Right forelimb (tissue), 1 donor: ENCODE measurements at regions not wholly inside any gene's neighbourhood (a gene's known extent, or its start where the extent isn't known, plus 50 kb on each side); places are given as distances from the start of the nearest gene placed in this dataset.
"Not testable (repeated sequence)": the region's sequence is repeated elsewhere in the genome, so short reads cannot be mapped to it uniquely, and the experiment has no call there.

Source experiments
- DNase-seq: peaks from one replicate; pipeline ENCODE4 v3.0.0-alpha.2; 2018

DNA sequence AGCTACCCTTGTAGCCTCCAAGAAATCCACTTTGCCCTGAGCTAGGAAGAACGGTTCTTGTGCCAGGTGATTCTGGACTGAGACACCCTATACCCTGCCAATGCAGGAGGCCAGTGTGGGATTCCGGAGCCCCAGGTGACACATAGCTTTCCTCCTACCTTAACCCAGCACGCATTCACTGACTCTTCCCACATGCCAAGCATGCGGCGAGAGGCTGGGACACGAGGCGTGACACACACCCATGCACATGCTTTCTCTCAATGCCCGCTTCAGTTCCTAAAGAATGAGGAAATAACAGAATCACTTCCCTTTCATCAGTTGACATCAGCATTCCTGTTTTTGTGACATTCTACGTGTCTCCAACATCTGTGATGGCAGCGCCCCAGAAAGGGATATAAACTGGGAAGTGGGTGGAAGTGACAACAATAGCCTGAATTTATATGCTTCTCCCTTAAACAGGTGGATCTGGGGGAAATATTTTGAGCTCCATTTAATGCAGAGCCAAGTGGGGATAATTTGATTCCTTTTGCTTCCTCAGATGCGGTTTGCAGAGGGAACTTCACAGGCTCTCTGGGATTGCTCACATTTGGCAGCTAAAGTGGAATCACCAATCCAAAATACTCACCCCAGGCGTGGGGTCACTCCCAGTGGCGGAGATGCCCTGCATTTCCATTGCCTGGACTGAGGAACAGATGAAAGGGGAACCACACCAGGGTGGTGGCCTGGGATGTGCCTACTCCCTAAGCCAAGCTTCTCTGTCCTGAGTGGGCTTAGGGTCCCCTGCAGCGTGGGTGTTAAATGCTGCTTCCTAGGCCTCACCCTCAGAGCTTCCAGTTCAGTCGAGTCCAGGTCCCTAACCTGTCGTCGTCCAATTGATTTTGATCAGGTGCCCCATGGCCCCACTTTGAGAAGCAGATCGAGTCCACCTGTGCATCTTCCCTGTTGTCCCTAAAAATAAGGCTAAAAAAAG is 445.1 kb downstream of the SIPA1L2 start:
- no peak for DNase-seq

DNA sequence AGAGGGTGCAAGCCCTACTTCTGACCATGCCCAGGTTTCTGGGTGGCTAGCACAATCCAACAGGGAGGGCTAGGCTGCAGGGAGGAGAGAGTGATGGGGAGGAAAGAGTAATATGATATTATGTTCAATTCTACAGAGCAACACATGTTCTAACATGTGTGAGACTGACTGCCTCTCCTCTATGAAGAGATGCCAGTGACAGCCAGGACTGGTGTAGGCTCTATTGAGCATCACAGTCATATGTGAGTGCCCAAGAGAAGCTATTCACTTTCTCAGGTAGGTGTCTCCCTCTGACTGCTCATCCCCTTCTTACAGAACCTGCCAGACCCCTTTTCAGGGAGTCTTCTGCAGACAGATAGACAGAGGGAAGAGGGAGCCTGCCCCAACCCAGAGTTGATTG is 446.1 kb downstream of the SIPA1L2 start:
- DNase-seq, result no peak

DNA sequence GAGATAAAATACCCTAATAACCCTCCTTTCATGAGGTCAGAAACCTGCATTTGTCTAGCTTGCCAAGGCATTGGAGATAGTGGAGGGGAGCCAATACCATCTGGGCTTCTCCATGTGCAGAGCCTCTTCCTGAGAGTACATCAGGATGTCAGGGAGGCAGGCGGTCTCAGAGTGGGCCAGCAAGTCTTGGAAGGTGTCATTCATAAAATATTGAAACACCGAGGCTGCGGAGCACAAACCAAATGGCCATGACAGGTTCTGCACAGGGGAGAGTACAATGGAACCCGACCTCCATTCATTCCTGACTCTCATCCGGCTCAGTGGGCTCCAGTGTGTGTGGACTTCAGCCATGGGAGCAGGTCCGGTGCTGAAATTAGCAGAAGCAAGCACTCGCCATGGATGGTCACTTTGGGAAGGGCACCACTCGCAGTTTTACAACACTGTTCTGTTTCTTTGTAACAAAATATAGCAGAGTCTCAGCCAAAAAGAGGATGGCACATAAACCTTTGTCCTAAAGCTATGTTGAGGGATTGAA is 446.6 kb downstream of the SIPA1L2 start:
- DNase-seq, result no peak

DNA sequence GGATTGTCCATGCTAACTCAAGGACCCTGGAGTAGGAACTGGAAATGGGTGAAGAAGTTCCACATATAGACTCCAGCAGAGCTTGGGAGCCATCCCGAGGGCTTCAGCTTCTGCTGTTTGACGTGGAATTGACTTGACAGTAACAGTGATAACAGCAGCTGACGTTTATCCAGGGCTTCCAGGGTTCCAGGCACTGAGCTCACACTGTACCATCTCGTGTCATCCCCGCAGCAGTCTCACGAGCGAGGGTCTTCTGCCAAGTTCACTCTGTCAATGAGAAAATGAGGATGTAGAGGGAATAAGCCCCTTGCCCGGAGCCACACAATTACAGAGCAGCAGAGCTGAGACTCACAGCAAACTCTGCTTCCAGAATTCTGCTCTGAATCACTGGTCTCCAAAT is 447.7 kb downstream of the SIPA1L2 start:
- no peak for DNase-seq

DNA sequence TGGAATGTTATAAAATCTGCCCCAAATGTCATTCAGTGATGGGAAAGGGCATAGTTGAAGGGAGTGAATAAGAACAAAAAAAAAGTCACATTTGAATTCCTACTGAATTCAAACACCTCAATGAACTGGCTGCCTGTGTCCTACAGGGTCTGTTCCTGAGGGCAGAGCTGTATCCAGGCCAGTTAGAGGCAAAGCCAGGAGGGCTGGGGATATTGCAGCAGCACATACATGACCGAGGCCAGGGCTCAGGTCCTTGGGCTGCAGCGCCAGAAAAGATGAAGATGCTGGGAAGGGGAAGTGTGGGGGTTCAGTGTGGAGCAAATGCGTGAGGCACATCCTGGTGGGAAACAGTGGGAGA is 449.2 kb downstream of the SIPA1L2 start:
- no peak for DNase-seq

DNA sequence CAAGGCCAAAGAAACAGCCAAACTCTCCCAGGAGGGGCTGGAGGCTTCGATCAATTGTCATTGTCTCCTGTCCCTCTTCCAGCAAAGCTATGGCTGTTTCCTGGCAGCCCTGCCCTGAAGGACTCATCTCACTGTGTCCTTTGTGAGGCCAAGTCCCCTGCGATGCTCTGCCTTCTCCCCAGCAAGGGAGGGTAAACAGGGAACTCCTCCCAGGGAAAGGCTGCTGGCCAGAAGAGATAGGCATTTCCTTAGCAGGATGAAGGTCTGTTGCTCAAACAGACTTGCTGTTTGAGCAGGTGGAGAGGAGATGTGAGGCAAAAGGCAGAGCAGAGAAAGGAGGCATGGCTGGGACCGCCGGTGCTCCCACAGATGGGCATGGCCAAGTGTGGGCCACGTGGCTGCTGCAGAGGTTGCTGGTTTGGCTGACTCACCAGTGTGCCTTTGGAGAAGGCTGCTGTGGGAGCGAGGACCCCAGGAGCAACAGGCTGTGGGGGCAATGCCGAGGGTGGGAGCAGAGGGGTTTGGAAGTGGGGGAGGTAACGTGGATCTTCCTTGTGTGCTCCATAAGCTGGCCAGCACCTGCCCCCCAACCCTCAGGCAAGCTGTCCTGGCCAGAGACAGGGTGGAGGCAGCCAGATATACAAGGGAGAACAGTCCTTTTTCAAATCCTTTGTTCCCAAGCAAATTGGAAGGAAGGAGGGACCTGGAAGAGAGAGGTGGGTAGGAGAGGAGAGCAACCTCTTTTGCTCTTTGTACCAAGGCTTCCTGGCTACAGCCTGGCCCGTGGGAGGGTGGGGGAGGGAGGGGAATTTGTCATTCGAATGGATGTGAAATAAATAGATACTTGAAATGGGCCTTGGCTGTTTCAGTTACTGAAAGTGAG is 449.8 kb downstream of the SIPA1L2 start:
- no peak for DNase-seq

DNA sequence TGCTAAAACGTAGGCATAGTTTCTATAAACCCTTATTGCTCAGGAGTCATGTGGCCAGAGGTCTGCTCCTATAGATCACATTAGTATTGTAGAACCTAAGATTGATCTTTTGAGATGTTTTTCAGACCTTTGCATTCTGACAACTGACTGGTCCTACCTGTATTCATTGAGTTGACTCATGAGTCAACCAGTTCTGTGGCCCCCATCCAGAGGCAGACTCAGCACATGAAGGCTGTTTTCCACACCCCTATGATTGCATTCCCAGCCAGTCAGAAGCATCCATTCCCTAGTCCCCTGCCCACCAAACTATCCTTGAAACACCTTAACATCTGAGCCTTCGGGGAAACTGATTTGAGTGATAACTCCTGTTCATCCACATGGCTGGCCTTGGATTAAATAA is 451.7 kb downstream of the SIPA1L2 start:
- DNase-seq, result no peak

DNA sequence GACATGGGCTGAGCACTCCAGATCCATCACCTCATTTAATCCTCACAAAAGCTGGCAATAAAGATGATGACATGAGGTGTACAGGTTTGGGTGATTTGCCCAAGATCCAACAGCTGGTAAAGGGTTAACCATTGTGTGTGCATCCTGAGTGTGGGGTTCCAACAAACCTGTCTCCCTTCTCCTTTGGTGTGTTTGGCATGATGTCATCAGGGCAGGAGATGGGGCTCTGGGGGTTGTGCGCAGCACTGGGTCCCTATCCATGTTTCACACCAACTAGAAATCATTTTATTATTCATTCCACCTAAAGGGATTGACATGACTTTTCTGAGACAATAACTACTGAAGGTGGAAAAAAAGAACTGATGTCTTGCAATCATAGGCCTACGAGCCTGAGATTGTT is 452.5 kb downstream of the SIPA1L2 start:
- DNase-seq, result no peak

DNA sequence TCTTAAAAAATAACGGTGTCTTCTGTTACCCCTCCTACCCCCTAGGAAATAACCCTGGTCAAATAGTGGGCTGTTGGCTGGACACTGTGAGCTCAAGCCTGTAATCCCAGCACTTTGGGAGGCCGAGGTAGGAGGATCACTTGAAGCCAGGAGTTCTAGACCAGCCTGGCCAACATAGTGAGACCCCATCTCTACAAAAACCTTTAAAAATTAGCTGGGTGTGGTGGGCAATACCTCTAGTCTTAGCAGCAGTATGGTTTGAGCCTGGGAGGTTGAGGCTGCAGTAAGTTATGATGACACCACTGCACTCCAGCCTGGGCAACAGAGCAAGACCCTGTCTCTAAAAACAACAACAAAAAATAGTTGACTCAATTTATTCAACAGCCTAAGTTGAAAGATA is 453.7 kb downstream of the SIPA1L2 start:
- DNase-seq, result no peak

DNA sequence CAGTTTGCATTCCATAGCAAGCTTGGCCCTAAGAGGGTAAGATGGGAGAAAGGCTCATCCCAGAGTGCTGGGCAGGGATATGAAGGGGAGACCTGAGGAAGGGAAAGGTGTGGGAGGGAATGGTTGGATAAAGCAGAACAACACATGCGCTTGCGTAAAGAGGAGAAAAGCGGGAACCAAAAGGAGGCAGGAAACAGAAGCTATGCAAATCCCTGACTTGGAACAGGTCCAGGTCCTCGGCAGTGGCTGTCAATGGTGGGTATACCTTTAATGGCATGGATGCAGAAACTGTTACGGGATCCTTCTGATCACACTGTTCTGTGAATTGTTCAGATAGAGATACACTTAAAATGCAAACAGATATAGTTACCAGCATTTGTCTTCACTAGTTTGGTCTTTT is 455.6 kb downstream of the SIPA1L2 start:
- no peak for DNase-seq

DNA sequence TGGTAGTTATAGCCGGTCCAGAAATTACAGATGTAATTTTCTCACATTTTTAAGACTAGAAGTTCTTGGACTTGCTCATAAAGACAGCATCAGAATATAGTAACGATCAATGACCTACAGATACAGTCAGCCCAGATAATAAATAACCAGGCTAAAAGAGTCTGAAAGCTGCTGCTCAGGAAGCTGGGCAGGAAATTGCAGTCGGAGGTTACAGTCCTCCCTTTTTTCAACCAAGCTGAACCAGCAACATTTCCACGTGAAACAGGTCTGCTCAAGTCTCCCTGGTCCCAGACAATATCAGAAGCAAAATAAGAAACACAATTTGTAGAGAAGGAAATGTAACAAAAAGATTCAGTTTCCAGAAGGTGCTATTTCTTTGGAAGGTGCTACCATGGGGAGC is 457.4 kb downstream of the SIPA1L2 start:
- DNase-seq, result no peak

DNA sequence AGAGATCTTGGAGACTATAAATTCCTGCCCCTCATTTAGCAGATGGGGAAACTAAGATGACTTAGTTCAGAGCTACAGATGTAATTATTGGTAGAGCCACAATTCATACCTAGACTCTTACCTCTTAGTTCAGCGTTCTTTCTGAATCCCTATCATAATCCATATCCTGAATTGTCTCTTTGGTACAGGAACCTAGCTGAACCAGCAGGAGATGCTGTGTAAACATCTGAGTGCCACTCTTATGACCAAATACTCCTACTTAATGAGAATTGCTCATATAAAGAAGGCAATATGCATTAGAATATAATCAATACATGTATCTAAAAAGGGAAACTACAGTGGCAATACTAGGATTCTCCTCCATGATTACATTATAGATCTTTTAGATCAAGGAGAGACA is 459.0 kb downstream of the SIPA1L2 start:
- DNase-seq, result no peak

DNA sequence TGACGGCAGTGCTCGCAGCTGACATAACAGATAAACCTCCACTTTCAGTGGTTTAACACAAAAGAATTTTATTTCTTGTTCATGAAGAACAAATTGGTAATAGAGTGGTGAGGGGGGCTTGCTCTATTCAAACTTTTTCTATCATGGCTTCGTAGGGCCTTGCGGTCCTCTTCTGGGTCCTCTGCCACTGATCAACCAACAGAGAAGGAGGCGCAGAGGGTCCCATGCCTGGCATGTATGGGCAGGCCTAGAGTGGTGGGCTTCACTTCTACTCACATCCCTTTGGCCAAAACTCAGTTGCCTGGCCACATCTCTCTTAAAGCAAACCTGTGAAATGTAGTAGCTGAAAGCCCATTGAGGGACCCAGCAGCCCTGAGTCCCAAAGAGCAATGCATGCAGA is 460.5 kb downstream of the SIPA1L2 start:
- DNase-seq, result no peak

DNA sequence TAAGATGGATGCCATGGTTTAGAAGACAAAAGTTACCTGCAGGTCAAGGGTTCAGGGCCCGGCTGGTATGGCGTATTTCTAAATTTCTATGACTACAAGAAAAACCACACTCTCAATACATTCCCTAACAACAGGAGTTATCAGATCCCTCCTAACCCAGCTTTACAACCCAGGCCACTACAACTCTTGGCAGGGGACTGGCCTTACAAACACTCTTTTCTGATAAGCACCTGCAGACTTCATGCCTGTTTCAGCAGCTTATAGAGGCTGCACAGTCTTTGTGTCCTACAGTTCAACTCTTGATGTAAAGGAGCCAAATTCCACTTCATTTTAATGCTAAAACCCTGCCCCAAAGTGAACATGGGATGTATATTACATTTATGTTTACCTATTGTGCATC is 461.4 kb downstream of the SIPA1L2 start:
- DNase-seq, result no peak

DNA sequence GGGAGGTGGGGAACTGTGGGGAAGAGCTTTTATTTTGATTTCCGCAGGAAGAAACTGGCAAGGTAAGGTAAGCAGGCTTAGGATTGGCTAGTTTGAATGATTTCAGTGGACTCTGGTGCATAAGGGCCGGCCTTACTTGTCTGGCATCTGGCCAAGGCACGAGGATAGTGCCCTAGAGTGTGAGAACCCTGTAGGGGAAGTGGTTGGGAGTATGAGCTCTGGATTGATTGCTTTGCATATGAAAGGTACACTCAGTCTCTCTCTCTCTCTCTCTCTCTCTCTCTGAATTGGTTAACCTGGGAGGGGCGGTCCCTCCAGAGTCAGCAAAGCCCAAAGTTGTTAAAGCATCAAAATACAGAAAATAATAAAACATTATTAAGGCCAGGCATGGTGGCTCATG is 463.0 kb downstream of the SIPA1L2 start:
- DNase-seq, result no peak

DNA sequence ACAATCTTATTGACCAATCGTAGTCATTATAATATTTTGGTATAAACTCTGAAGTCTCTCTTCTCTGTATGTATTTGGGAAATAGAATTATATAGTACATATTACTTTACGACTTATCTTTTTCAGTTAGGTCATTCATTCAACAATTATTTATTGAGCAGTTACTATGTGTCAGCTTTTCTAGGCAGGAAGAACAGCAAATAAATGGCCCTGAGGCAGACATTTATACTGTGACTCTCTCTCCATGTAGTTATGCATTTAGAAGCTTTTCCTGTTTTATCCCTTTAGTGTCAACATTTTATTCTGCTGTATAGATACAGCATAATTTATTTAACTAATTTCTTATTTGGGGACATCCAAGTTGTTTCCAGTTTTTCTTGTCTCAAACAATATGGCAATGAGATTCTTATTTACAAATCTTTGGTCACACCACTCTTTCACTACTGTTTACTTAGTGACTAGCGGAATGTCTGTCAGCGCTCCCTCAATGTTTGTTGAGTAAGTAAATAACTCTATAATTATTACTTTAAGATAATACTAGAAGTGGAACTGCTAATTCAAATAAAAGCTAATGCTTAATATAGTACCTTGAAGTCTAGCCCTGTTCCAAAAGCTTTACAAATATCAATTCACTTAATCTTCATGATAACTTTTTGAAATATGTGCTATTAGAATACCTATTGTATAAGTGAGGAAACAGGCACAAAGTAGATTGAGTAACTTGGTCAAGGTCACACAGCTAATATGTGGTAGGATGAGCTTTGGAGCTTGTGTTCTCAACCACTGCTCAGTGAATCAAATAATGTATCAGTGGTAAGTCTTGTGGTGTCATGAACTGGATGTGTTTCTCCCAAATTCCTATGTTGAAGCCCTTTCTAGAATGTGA is 465.6 kb downstream of the SIPA1L2 start:
- no peak for DNase-seq

DNA sequence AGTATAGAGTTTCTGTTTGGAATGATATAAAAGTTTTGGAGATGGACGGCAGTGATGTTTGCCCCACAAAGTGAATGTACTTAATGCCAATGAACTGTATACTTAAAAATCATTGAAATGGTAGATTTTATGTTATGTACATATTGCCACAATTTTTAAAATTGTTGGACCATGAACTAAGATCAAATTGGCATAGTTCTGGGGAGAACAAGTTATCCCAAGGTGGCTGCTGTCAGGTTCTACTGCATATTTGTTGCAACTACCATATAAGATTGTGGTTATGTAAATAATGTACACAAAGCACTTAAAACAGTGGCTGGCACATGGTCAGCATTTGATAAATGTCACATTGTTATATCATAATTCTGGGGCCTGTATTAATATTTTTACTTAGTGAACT is 466.4 kb downstream of the SIPA1L2 start:
- DNase-seq, result no peak

DNA sequence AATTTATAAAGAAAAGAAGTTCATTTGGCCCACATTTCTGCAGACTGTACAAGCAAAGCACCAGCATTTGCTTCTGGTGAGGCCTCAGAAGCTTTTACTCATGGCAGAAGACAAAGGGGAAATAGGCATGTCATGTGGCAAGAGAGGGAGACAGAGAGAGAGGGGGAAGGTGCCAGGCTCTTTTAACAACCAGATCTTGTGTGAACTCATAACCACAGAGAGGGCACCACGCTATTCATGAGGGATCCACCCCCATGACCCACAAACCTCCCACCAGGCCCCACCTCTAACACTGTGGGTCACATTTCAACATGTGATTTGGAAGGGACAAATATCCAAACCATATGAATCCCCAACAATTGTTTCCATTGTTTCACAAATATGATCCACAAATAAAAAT is 467.9 kb downstream of the SIPA1L2 start:
- no peak for DNase-seq

DNA sequence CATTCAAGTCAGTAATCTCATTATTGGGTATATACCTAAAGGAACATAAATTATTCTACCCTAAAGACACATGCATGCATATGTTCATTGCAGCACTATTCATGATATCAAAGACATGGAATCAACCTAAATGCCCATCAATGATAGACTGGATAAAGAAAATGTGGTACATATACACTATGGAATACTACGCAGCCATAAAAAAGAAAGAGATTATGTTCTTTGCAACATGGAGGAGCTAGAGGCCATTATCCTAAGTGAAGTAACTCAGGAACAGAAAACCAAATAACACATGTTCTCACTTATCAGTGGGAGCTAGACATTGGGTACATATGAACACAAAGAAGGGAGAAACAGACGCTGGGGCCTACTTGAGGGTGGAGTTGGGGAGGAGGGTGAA is 471.4 kb downstream of the SIPA1L2 start:
- not testable (repeated sequence) for DNase-seq

DNA sequence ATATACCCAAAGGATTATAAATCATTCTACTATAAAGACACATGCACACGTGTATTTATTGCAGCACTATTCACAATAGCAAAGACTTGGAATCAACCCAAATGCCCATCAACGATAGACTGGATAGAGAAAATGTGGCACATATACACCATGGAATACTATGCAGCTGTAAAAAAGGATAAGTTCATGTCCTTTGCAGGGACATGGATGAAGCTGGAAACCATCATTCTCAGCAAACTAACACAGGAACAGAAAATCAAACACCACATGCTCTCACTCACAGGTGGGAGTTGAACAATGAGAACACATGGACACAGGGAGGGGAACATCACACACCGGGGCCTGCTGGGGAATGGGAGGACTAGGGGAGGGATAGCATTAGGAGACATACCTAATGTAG is 473.9 kb downstream of the SIPA1L2 start:
- DNase-seq, result not testable (repeated sequence)

DNA sequence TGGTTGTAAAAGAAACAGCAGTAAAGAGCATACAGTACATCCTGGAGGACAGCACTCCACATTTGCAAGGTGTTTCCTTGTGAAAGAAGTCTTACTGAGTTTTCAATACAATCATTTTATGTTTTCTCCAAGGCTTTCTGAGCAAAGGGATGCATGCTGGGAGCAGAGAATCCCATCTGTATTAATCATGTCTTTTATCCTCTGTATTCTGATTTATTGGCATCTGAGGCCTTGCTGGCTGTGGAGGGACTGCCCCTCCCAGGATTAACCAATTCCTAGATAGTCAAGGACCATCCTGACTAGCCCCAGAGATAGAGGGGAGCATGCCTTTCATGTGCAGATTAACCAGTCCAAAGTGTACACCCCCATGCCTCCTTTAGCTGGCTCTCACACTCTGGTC is 476.3 kb downstream of the SIPA1L2 start:
- DNase-seq, result no peak

DNA sequence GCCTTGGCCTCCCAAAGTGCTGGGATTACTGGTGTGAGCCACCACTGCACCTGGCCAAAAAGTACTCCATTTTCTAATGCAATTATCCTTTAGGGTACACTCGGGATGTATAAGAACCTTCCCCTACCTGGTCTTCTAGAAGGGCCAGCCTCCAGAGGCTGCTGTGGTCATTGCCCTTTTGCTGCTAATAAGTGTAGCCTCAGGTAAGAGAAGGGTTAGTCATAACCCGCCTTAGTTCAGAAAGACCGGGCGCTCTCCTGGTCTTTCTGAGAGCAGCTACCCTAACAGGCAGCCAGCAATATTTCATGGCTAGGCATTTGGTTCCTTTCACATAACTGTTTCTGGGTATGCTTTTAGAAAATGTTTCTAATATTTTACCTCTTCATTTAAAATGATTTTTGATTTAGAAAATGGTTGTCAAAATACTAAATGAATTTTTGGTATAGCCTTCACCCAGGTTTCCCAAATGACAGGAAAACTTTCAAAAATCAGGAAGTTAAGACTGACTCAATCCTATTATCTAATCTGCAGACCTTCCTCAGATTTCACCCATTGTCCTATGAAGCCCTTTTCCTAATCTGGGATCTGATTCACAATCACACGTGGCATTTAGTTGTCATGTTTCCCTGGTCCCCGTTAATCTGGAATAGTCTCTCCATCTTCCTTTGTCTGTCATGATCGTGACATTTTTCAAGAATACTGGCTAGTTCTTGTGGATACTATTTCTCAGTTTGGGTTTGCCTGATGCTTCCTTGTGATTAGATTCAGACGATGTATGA is 479.0 kb downstream of the SIPA1L2 start:
- DNase-seq, result no peak
